ENCODE measurements at regions not wholly inside any gene's neighbourhood (a gene's known extent, or its start where the extent isn't known, plus 50 kb on each side); places are given as distances from the start of the nearest gene placed in this dataset.

DNA sequence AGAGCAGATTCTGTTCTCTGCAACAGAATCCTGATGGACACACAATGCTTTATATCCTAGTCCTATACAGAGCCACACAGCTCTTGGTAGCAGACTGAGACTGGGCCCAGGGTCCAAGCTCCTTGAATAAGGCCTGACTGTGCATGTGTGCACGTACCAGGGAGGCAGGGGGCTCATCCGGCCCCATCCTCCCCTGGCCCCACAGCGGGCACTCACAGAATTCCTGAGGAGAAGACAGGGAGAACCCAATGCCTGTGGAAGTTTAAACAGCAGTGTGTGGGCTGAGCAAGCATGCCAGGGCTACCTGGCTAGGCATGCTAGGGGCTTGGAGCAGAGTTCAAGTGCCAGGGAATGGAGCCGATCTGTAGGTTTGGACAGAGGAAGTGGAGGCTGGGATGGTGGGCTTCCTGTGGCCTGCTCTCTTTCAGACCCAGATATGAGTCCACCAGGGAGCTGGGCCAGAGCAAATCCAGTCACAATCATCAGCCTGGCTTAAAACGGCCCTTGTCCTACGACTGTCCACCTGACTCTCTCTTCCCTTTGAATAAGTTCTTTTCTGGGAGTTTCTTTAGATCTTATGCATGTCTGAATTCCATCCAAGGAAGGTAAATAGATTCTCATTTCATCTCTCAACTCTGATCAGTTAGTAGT, 74.0 kb downstream of the MRPL14 start:
- H3F3A ChIP-seq (ENCODE audit: low read length, unreplicated experiment): peaks cover 9% of the 10 kb centered on the region
- no peaks in the 10 kb centered on the region for H3K9me3 ChIP-seq (ENCODE audit: low read length)
- H3K4me2 ChIP-seq (ENCODE audit: low read length): peak overlapping the region; percentile 8
- H3K27me3 ChIP-seq (ENCODE audit: low read length): no peaks in the 10 kb centered on the region
- ATAC-seq (no peak), DNase-seq (no peak)
- TF ChIP-seq, protein P1, sequence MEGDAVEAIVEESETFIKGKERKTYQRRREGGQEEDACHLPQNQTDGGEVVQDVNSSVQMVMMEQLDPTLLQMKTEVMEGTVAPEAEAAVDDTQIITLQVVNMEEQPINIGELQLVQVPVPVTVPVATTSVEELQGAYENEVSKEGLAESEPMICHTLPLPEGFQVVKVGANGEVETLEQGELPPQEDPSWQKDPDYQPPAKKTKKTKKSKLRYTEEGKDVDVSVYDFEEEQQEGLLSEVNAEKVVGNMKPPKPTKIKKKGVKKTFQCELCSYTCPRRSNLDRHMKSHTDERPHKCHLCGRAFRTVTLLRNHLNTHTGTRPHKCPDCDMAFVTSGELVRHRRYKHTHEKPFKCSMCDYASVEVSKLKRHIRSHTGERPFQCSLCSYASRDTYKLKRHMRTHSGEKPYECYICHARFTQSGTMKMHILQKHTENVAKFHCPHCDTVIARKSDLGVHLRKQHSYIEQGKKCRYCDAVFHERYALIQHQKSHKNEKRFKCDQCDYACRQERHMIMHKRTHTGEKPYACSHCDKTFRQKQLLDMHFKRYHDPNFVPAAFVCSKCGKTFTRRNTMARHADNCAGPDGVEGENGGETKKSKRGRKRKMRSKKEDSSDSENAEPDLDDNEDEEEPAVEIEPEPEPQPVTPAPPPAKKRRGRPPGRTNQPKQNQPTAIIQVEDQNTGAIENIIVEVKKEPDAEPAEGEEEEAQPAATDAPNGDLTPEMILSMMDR (conservative IDR thresholded peaks at IDR 0.05; ENCODE audit: low read depth, low read length): no peak
- no peak for TF ChIP-seq EZH2 (IDR thresholded peaks at IDR 0.05; ENCODE audit: low read length, unreplicated experiment)
- no peak for TF ChIP-seq EZH2phosphoT487 (IDR thresholded peaks at IDR 0.05; ENCODE audit: borderline replicate concordance, low read length)
- intact Hi-C loops (cut with micrococcal nuclease): loop anchor here (5.0 kb wide), 1 partner anchor 41 kb away; no protein-coding TSS in a partner anchor
- no TSS peak for BruUV-seq (replicated peaks)
- H3K9me2 ChIP-seq (replicated peaks; ENCODE audit: low read length): no peaks in the 10 kb centered on the region
- H3K9ac ChIP-seq (ENCODE audit: low read length): peak overlapping the region; percentile 71
- H2AFZ ChIP-seq (ENCODE audit: low read length): no peak overlapping the region
- ChIA-PET CTCF (no interaction called here), POLR2A (ENCODE audit: unreplicated experiment) (no interaction called here)
- no peaks in the 10 kb centered on the region for H3K79me2 ChIP-seq (ENCODE audit: low read length)
- H3K4me3 ChIP-seq (ENCODE audit: low read length): no peak overlapping the region
- no peaks in the 10 kb centered on the region for H4K20me1 ChIP-seq (ENCODE audit: low read length)
- peak overlapping the region; percentile 96 for H3K27ac ChIP-seq (ENCODE audit: low read length)
- H3K36me3 ChIP-seq (ENCODE audit: low read depth, low read length): no peaks in the 10 kb centered on the region
- H3K4me1 ChIP-seq (ENCODE audit: insufficient read depth, low read length): peaks cover 86% of the 10 kb centered on the region

DNA sequence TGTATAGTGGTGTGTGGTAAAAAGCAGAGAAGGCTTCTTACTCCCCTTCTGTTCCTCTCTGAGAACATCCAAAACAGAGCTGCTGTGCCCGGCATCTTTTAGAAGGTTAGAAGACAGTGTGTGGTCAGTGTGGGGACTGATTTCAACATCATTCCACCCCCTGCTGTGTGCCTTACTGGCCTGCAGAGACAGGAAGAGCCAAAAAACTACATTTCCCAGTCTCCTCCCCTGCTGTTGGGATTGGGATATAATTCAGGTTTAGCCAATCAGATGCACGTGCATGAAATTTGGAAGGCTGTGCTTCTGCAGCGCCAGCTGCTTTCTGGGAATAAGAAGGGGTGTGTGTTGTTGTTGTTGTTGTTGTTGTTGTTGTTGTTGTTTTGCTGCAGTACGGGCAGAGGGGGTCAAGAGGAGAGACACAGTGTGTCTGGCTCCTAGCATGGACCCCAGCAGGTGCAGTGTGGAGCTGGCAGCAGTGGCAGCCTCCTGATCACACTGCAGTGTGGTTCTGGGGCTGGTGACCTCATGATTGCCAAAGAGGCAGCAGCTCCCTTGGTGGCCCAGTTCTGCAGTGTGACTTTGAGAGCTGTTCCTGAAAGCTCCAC, 74.7 kb downstream of the MRPL14 start:
- Histone ChIP-seq H3K4me2 (ENCODE audit: low read length) (no peak overlapping the region), H2AFZ (ENCODE audit: low read length) (no peak overlapping the region), H3K36me3 (ENCODE audit: low read depth, low read length) (no peaks in the 10 kb centered on the region), H3K27ac (ENCODE audit: low read length) (peak overlapping the region; percentile 96), H3K9ac (ENCODE audit: low read length) (peak overlapping the region; percentile 71), H3K4me3 (ENCODE audit: low read length) (no peak overlapping the region), H3K9me2 (replicated peaks; ENCODE audit: low read length) (no peaks in the 10 kb centered on the region), H3K9me3 (ENCODE audit: low read length) (no peaks in the 10 kb centered on the region), H3K79me2 (ENCODE audit: low read length) (no peaks in the 10 kb centered on the region), H3F3A (ENCODE audit: low read length, unreplicated experiment) (peaks cover 9% of the 10 kb centered on the region), H4K20me1 (ENCODE audit: low read length) (no peaks in the 10 kb centered on the region), H3K27me3 (ENCODE audit: low read length) (no peaks in the 10 kb centered on the region), H3K4me1 (ENCODE audit: insufficient read depth, low read length) (peaks cover 86% of the 10 kb centered on the region)
- no peak for TF ChIP-seq EZH2 (IDR thresholded peaks at IDR 0.05; ENCODE audit: low read length, unreplicated experiment)
- no peak for TF ChIP-seq EZH2phosphoT487 (IDR thresholded peaks at IDR 0.05; ENCODE audit: borderline replicate concordance, low read length)
- TF ChIP-seq, protein P1 (conservative IDR thresholded peaks at IDR 0.05; ENCODE audit: low read depth, low read length): no peak
- intact Hi-C loops (cut with micrococcal nuclease): loop anchor here (5.0 kb wide), 1 partner anchor 40 kb away; no protein-coding TSS in a partner anchor
- no peak for ATAC-seq
- no TSS peak for BruUV-seq (replicated peaks)
- ChIA-PET POLR2A (ENCODE audit: unreplicated experiment) (no interaction called here), CTCF (no interaction called here)
- DNase-seq: peak; percentile 56

DNA sequence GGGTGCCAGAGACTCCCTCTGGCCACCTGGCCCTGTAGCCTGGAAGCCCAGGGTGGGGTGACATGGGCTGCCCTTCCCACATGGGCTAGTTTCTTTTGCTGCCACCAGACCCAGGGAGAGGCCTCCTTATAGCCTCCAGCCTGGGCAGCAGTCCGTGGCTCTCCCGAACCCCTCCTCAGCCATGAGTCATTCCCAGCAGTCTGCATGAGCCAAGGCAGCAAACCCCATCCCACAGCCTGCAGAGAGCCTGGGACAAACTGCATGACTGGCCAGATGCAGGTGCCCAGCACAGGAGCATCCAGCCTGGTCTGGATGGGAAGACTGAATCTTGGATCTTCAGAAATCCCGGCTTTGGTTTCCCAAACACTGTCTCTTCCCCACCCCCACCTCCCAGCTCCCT, 75.7 kb downstream of the MRPL14 start:
- Histone ChIP-seq H3K36me3 (ENCODE audit: low read depth, low read length) (no peaks in the 10 kb centered on the region), H3K79me2 (ENCODE audit: low read length) (no peaks in the 10 kb centered on the region), H3K4me2 (ENCODE audit: low read length) (peak overlapping the region; percentile 11; the same call in 1 of the 2 replicates), H3K27ac (ENCODE audit: low read length) (peak overlapping the region; percentile 96), H4K20me1 (ENCODE audit: low read length) (no peaks in the 10 kb centered on the region), H3K4me1 (ENCODE audit: insufficient read depth, low read length) (peaks cover 89% of the 10 kb centered on the region), H3K9me3 (ENCODE audit: low read length) (no peaks in the 10 kb centered on the region), H3F3A (ENCODE audit: low read length, unreplicated experiment) (peaks cover 9% of the 10 kb centered on the region), H3K27me3 (ENCODE audit: low read length) (no peaks in the 10 kb centered on the region), H3K4me3 (ENCODE audit: low read length) (no peak overlapping the region), H3K9me2 (replicated peaks; ENCODE audit: low read length) (no peaks in the 10 kb centered on the region), H3K9ac (ENCODE audit: low read length) (peak overlapping the region; percentile 66), H2AFZ (ENCODE audit: low read length) (no peak overlapping the region)
- TF ChIP-seq EZH2 (IDR thresholded peaks at IDR 0.05; ENCODE audit: low read length, unreplicated experiment): no peak
- no peak for TF ChIP-seq EZH2phosphoT487 (IDR thresholded peaks at IDR 0.05; ENCODE audit: borderline replicate concordance, low read length)
- TF ChIP-seq, protein P1 (conservative IDR thresholded peaks at IDR 0.05; ENCODE audit: low read depth, low read length): no peak
- DNase-seq (peak; percentile 76), ATAC-seq (peak; percentile 72)
- no TSS peak for BruUV-seq (replicated peaks)
- intact Hi-C loops (cut with micrococcal nuclease): loop anchor here (5.0 kb wide), 1 partner anchor 39 kb away; no protein-coding TSS in a partner anchor
- POLR2A ChIA-PET (ENCODE audit: unreplicated experiment): no interaction called here
- CTCF ChIA-PET: no interaction called here
